SJSA1 (cell line): ENCODE measurements at regions not wholly inside any gene's neighbourhood (a gene's known extent, or its start where the extent isn't known, plus 50 kb on each side); places are given as distances from the start of the nearest gene placed in this dataset.

Experiments
- DNase-seq, 2 experiments: peaks; one replicate each; pipeline ENCODE4 v3.0.0-alpha.2; 2015 to 2020; ENCODE audit warnings: low spot score in 2 of 2, low read depth in 1 of 2
- H3K27ac ChIP-seq: fragments of 250-450 bp; sonication (Bioruptor Pico); 2 replicates; pipeline ENCODE4 v1.5.1; 2020; ENCODE audit warnings: mild to moderate bottlenecking, moderate library complexity
- H3K27me3 ChIP-seq: fragments of 250-450 bp; sonication (Bioruptor Pico); replicated peaks from 2 replicates; pipeline ENCODE4 v1.5.1; 2020; ENCODE audit warnings: mild to moderate bottlenecking, moderate library complexity
- H3K36me3 ChIP-seq: fragments of 250-450 bp; sonication (Bioruptor Pico); 2 replicates; pipeline ENCODE4 v1.5.1; 2020; ENCODE audit warnings: mild to moderate bottlenecking
- H3K4me1 ChIP-seq: fragments of 250-450 bp; sonication (Bioruptor Pico); replicated peaks from 2 replicates; pipeline ENCODE4 v1.6.1; 2021; ENCODE audit warnings: mild to moderate bottlenecking
- H3K4me3 ChIP-seq: fragments of 250-450 bp; sonication (Bioruptor Pico); 2 replicates; pipeline ENCODE4 v1.5.1; 2020; ENCODE audit warnings: mild to moderate bottlenecking
- H3K9me3 ChIP-seq: fragments of 250-450 bp; sonication (Bioruptor Pico); replicated peaks from 2 replicates; pipeline ENCODE4 v1.5.1; 2020; ENCODE audit warnings: mild to moderate bottlenecking

- no peak for DNase-seq
- Histone ChIP-seq H3K36me3 (no peaks in the 10 kb centered on the region), H3K4me1 (no peaks in the 10 kb centered on the region), H3K27me3 (no peaks in the 10 kb centered on the region), H3K4me3 (no peak overlapping the region), H3K9me3 (no peaks in the 10 kb centered on the region; the same call in 1 of the 2 replicates), H3K27ac (no peak overlapping the region)
These were observed 66.1 kb downstream of the LEPR start for GRCh38 chr1:65486613-65487012.

GRCh38 chr1:65489481-65489880 is 69.0 kb downstream of the LEPR start:
- Histone ChIP-seq H3K4me3 (no peak overlapping the region), H3K36me3 (no peaks in the 10 kb centered on the region), H3K27me3 (no peaks in the 10 kb centered on the region; the same call in 1 of the 2 replicates), H3K9me3 (no peaks in the 10 kb centered on the region), H3K27ac (no peak overlapping the region), H3K4me1 (peaks cover 9% of the 10 kb centered on the region)
- no peak for DNase-seq

GRCh38 chr1:65490231-65491009 is 70.0 kb downstream of the LEPR start:
- no peaks in the 10 kb centered on the region for H3K36me3 ChIP-seq
- no peak for DNase-seq
- H3K27ac ChIP-seq, result no peak overlapping the region
- peaks cover 9% of the 10 kb centered on the region for H3K4me1 ChIP-seq
- no peak overlapping the region for H3K4me3 ChIP-seq
- peaks cover 3% of the 10 kb centered on the region; the same call in 1 of the 2 replicates for H3K27me3 ChIP-seq
- H3K9me3 ChIP-seq, result no peaks in the 10 kb centered on the region

- Histone ChIP-seq H3K27me3 (peaks cover 5% of the 10 kb centered on the region; the same call in 1 of the 2 replicates), H3K36me3 (no peaks in the 10 kb centered on the region), H3K27ac (no peak overlapping the region), H3K4me3 (no peak overlapping the region), H3K9me3 (no peaks in the 10 kb centered on the region), H3K4me1 (peaks cover 9% of the 10 kb centered on the region)
- DNase-seq, result no peak
These were observed 71.0 kb downstream of the LEPR start for GRCh38 chr1:65491472-65491871.

- H3K36me3 ChIP-seq, result no peaks in the 10 kb centered on the region
- H3K4me3 ChIP-seq, result no peak overlapping the region
- peaks cover 17% of the 10 kb centered on the region for H3K4me1 ChIP-seq
- H3K9me3 ChIP-seq, result no peaks in the 10 kb centered on the region
- no peak overlapping the region for H3K27ac ChIP-seq
- peak in 1 of 2 experiments; percentile 37 for DNase-seq
- peaks cover 8% of the 10 kb centered on the region; the same call in 1 of the 2 replicates for H3K27me3 ChIP-seq
These were observed 73.3 kb downstream of the LEPR start for GRCh38 chr1:65493802-65494201.

- H3K4me3 ChIP-seq, result no peak overlapping the region
- no peak overlapping the region for H3K27ac ChIP-seq
- DNase-seq, result no peak
- peaks cover 8% of the 10 kb centered on the region; the same call in 1 of the 2 replicates for H3K27me3 ChIP-seq
- no peaks in the 10 kb centered on the region for H3K9me3 ChIP-seq
- no peaks in the 10 kb centered on the region for H3K36me3 ChIP-seq
- peaks cover 17% of the 10 kb centered on the region for H3K4me1 ChIP-seq
These were observed 74.2 kb downstream of the LEPR start for GRCh38 chr1:65494671-65495070.

GRCh38 chr1:65495137-65495536 is 74.7 kb downstream of the LEPR start:
- no peak for DNase-seq
- peaks cover 17% of the 10 kb centered on the region for H3K4me1 ChIP-seq

GRCh38 chr1:65497256-65497830 is 76.9 kb downstream of the LEPR start:
- DNase-seq, result peak in 1 of 2 experiments; percentile 3
- H3K27me3 ChIP-seq, result peaks cover 8% of the 10 kb centered on the region; the same call in 1 of the 2 replicates
- H3K4me3 ChIP-seq, result no peak overlapping the region
- no peaks in the 10 kb centered on the region for H3K9me3 ChIP-seq
- no peaks in the 10 kb centered on the region for H3K36me3 ChIP-seq
- H3K27ac ChIP-seq, result no peak overlapping the region
- peaks cover 17% of the 10 kb centered on the region for H3K4me1 ChIP-seq

More at GRCh38 chr1:65495137-65495536, 74.7 kb downstream of the LEPR start:
- no peak overlapping the region for H3K4me3 ChIP-seq
- no peaks in the 10 kb centered on the region for H3K36me3 ChIP-seq
- H3K27me3 ChIP-seq, result peaks cover 8% of the 10 kb centered on the region; the same call in 1 of the 2 replicates
- H3K27ac ChIP-seq, result no peak overlapping the region
- H3K9me3 ChIP-seq, result no peaks in the 10 kb centered on the region

- Histone ChIP-seq H3K27ac (no peak overlapping the region), H3K36me3 (no peaks in the 10 kb centered on the region), H3K4me1 (no peaks in the 10 kb centered on the region), H3K9me3 (no peaks in the 10 kb centered on the region), H3K27me3 (no peaks in the 10 kb centered on the region), H3K4me3 (no peak overlapping the region)
- DNase-seq, result no peak
These were observed 83.0 kb downstream of the LEPR start for GRCh38 chr1:65503427-65503826.

GRCh38 chr1:65504263-65504662 is 83.8 kb downstream of the LEPR start:
- Histone ChIP-seq H3K9me3 (no peaks in the 10 kb centered on the region), H3K4me3 (no peak overlapping the region), H3K36me3 (no peaks in the 10 kb centered on the region), H3K27me3 (no peaks in the 10 kb centered on the region), H3K4me1 (no peaks in the 10 kb centered on the region), H3K27ac (no peak overlapping the region)
- DNase-seq, result no peak

- Histone ChIP-seq H3K9me3 (no peaks in the 10 kb centered on the region), H3K27me3 (no peaks in the 10 kb centered on the region), H3K4me3 (no peak overlapping the region), H3K4me1 (peaks cover 3% of the 10 kb centered on the region; the same call in 1 of the 2 replicates), H3K36me3 (no peaks in the 10 kb centered on the region), H3K27ac (no peak overlapping the region)
- DNase-seq, result no peak
These were observed 85.3 kb downstream of the LEPR start for GRCh38 chr1:65505547-65506300.

GRCh38 chr1:65508051-65508450 is 87.6 kb downstream of the LEPR start:
- Histone ChIP-seq H3K4me1 (peaks cover 3% of the 10 kb centered on the region; the same call in 1 of the 2 replicates), H3K4me3 (no peak overlapping the region), H3K27ac (no peak overlapping the region), H3K36me3 (no peaks in the 10 kb centered on the region), H3K27me3 (no peaks in the 10 kb centered on the region), H3K9me3 (no peaks in the 10 kb centered on the region)
- no peak for DNase-seq

- H3K27ac ChIP-seq, result no peak overlapping the region
- H3K9me3 ChIP-seq, result no peaks in the 10 kb centered on the region
- no peak for DNase-seq
- peaks cover 3% of the 10 kb centered on the region; the same call in 1 of the 2 replicates for H3K4me1 ChIP-seq
- no peaks in the 10 kb centered on the region for H3K27me3 ChIP-seq
- H3K4me3 ChIP-seq, result no peak overlapping the region
- no peaks in the 10 kb centered on the region for H3K36me3 ChIP-seq
These were observed 89.6 kb downstream of the LEPR start for GRCh38 chr1:65509912-65510680.
